ENCODE measurements at regions not wholly inside any gene's neighbourhood (a gene's known extent, or its start where the extent isn't known, plus 50 kb on each side); places are given as distances from the start of the nearest gene placed in this dataset.
A peak's percentile ranks its signal among the peaks of the same experiment; 100 is the strongest.

DNA sequence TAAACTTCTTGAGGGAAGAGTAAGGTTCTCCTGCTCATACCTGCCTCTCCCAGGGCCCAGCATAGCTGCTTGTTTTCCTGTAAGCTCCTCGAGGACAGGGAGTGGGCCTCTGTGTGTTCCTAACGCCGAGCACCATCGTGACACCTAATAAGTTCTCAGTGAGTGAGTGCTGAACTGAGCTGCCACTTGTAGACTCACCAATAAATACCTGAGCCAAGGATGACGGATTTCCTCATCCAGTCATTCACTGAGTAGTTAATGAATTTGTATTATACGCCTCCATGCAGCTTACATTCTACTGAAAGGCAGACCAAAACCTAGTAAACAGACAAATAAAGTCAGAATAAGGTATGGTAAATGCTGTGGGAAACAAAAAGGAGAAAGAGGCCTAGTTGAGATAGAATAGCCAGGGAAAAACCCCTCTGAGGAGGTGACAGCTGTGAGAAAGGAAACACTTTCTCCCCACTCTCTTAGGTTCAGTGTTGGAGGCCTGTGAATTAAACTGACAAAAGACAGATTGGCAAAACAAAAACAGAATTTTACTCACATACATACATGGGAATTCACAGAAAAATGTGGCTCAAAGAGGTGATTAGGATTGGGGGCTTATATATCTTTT is 138.6 kb downstream of the B3GNT2 start:
- ATAC-seq, result no peak
- H3K79me2 ChIP-seq (ENCODE audit: control insufficient read depth, insufficient read depth, low read length), result no peaks in the 10 kb centered on the region
- H3K4me2 ChIP-seq (ENCODE audit: insufficient read depth, low read length), result no peak overlapping the region
- no peak for DNase-seq (ENCODE audit: extremely low read depth in 1 of 4, low spot score in 3 of 4)
- peaks cover 2% of the 10 kb centered on the region; the same call in 1 of the 3 replicates for H3K36me3 ChIP-seq (ENCODE audit: control insufficient read depth, insufficient read depth, low read length)
- H3K9ac ChIP-seq (ENCODE audit: insufficient read depth in 1 of 2, low read depth in 2 of 2, low read length in 2 of 2), result no peak overlapping the region
- H3K9me3 ChIP-seq (replicated peaks; ENCODE audit: control insufficient read depth, insufficient read depth, low read depth, low read length), result no peaks in the 10 kb centered on the region
- no peaks in the 10 kb centered on the region for H4K20me1 ChIP-seq (replicated peaks; ENCODE audit: control insufficient read depth, insufficient read depth, low read length)
- ChIA-PET CTCF (ENCODE audit: low intra/inter-chr PET ratio) (interaction anchor here (0.6 kb wide), 1 partner anchor 77 kb away, joined by 3 read pairs; no protein-coding TSS in a partner anchor), POLR2A (interaction anchor here (0.6 to 1.6 kb wide), 5 partner anchors 12 to 138 kb away, joined by 3 to 5 read pairs (median 4); partner anchors contain the start of gene B3GNT2)
- no peak for FAIRE-seq
- H3K9me1 ChIP-seq (ENCODE audit: control insufficient read depth, insufficient read depth, low read length), result no peaks in the 10 kb centered on the region
- in situ Hi-C loops (cut with MboI) (no loop called here), intact Hi-C loops (cut with micrococcal nuclease) (no loop called here)
- H3K27ac ChIP-seq (ENCODE audit: extremely low read depth, low read depth, low read length), result 0 out of 3 replicates have a peak overlapping the region, but pooled peaks have one; percentile 18
- H3K27me3 ChIP-seq (ENCODE audit: control insufficient read depth in 2 of 2, insufficient read depth in 2 of 2, low read length in 2 of 2), result no peaks in the 10 kb centered on the region
- TF ChIP-seq ZNF232 (CRISPR knock-in tag; IDR thresholded peaks at IDR 0.05), result no peak
- TF ChIP-seq HDAC8 (tag; IDR thresholded peaks at IDR 0.05), result no peak
- TF ChIP-seq MAFK (IDR thresholded peaks at IDR 0.05; ENCODE audit: low read length), result no peak
- no peak for TF ChIP-seq RBM25 (IDR thresholded peaks at IDR 0.05; ENCODE audit: low read depth, low read length, severe bottlenecking)
- TF ChIP-seq ZFX (CRISPR knock-in tag; IDR thresholded peaks at IDR 0.05), result no peak
- no peak for TF ChIP-seq NRF1 (conservative IDR thresholded peaks at IDR 0.05 in 1 of 2, IDR thresholded peaks at IDR 0.05 in 1 of 2)
- no peak for TF ChIP-seq ZNF551 (CRISPR knock-in tag; IDR thresholded peaks at IDR 0.05)
- peaks cover 3 to 18% of the 10 kb centered on the region in 2 experiments; a peak in 4 of 5 replicates for H3K4me1 ChIP-seq (replicated peaks in 1 of 2; ENCODE audit: control insufficient read depth in 2 of 2, insufficient read depth in 2 of 2, low read length in 2 of 2)
- peak overlapping the region; percentile 60 for H2AFZ ChIP-seq (ENCODE audit: low read depth, low read length)
- no peak overlapping the region for H3K4me3 ChIP-seq
- BruUV-seq (replicated peaks), result no TSS peak
- WGBS (ENCODE audit: insufficient coverage, low coverage, missing lambda C conversion rate), result 66% methylated on average over 6 of the region's 6 CpGs
